ENCODE measurements at regions not wholly inside any gene's neighbourhood (a gene's known extent, or its start where the extent isn't known, plus 50 kb on each side); places are given as distances from the start of the nearest gene placed in this dataset.

DNA sequence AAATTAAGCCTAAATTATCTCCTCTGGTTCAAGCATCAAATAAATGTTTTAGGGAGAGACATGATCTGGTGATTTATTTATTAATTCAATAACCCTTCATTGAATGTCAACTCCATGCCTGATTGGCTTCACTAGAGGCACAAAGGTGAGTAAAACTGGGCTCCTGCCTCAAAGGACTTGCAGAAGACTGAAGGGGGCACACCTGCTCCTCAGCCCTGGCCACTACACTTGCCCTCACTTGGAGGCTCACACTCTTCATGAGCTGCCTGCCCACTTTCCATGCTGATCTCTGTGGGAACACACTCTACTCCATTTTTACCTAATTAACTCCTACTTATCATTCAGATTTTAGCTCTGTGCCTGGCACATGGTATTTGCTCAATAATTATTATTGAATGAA lies 84.4 kb upstream of the KCNMB2 start:
- DNase-seq (ENCODE audit: low read depth), result no peak
- no peak overlapping the region for H3K4me3 ChIP-seq (ENCODE audit: low read depth, low read length)
- TF ChIP-seq, protein P1, sequence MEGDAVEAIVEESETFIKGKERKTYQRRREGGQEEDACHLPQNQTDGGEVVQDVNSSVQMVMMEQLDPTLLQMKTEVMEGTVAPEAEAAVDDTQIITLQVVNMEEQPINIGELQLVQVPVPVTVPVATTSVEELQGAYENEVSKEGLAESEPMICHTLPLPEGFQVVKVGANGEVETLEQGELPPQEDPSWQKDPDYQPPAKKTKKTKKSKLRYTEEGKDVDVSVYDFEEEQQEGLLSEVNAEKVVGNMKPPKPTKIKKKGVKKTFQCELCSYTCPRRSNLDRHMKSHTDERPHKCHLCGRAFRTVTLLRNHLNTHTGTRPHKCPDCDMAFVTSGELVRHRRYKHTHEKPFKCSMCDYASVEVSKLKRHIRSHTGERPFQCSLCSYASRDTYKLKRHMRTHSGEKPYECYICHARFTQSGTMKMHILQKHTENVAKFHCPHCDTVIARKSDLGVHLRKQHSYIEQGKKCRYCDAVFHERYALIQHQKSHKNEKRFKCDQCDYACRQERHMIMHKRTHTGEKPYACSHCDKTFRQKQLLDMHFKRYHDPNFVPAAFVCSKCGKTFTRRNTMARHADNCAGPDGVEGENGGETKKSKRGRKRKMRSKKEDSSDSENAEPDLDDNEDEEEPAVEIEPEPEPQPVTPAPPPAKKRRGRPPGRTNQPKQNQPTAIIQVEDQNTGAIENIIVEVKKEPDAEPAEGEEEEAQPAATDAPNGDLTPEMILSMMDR (IDR thresholded peaks at IDR 0.05; ENCODE audit: low read depth, low read length, missing control alignments), result peak; percentile 12

DNA sequence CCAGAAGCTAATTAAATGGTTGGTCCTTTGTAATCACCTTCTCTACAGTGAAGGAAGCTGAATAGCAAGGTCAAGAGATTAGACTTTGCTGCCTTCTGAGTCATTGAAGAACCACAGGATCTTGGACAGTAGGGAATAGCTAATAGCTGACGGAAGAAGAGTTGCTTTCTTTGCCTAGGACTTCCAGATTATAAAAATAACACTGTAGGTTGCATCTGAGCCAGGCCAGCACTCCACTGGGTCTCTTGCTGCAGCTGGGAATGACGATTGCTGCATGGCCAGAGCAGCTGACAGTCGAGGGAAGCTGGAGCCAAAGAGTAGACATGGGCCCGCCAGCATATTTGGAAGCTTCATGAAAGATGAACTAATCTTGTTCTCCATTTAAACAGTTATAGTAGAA lies 81.5 kb upstream of the KCNMB2 start:
- TF ChIP-seq, protein P1 (IDR thresholded peaks at IDR 0.05; ENCODE audit: low read depth, low read length, missing control alignments), result no peak
- no peak overlapping the region for H3K4me3 ChIP-seq (ENCODE audit: low read depth, low read length)
- DNase-seq (ENCODE audit: low read depth), result no peak

DNA sequence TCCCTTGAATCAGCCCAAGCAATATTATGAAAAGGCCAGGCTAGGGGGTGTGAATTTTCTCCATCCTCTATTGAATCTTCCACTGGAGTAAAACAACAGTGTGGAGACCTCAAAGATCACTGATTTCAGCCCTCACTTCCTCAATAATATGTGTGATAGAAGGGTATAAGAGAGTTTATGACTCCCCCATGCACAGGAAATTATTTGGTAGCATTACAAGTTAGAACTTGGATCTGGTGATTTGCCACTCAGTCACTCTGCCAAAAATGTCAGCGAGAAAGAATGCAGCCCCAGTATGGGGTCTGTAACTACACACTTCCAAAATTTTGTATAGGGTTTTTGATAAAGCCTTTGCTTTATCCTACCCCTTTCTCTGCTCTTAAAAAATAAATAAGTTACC lies 81.0 kb upstream of the KCNMB2 start:
- H3K4me3 ChIP-seq (ENCODE audit: low read depth, low read length), result no peak overlapping the region
- DNase-seq (ENCODE audit: low read depth), result no peak
- TF ChIP-seq, protein P1 (IDR thresholded peaks at IDR 0.05; ENCODE audit: low read depth, low read length, missing control alignments), result no peak

DNA sequence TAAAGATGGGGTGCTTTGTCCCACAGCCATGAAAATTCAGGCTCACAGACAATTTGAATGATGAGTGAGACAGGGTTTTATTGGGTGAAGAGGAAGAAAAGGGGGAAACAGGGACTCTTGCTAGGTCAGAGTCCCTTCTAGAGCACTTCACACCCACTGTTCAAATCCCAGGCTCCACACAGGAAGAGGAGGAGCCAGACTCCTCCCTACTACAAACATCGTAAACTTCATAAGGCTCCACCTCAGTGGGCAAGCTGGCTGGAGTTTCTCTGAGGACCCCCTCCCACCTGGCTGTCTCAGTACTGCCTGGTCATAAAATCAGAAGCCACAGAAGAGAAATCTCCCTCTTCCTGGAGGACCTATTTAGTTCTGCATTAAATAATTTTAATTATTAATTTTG lies 80.3 kb upstream of the KCNMB2 start:
- H3K4me3 ChIP-seq (ENCODE audit: low read depth, low read length), result no peak overlapping the region
- no peak for DNase-seq (ENCODE audit: low read depth)
- TF ChIP-seq, protein P1 (IDR thresholded peaks at IDR 0.05; ENCODE audit: low read depth, low read length, missing control alignments), result no peak

DNA sequence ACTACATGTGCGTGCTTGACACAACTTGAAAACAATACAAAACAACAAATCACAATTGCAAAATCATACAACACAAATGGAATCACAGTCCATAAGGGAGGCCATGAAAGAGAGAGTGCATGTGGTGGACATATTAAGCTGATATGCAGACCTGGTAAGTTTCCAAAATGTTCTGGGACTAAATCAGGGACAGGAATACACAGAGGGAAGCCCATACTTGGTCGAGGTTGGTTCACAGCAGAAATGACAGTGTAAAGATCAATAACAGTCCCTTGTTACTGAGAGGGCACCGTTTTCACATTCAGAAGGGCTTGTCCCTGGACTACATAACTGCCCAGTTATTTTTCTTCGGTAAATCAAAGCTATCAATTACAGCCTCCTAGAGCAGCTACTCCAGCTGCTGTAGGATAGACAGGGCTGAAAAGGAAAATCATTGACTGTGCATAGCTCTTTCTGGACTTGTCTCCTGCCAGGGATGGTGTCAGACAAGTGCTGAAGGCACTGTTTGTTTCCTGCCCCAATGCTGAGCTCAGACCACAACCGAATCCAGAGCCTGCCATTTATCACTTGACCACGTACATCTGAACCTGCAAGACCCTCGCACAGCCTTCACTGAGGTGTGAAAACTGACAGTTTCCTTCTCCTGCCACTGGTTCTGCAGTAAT lies 79.5 kb upstream of the KCNMB2 start:
- no peak for DNase-seq (ENCODE audit: low read depth)
- no peak overlapping the region for H3K4me3 ChIP-seq (ENCODE audit: low read depth, low read length)
- TF ChIP-seq, protein P1 (IDR thresholded peaks at IDR 0.05; ENCODE audit: low read depth, low read length, missing control alignments), result no peak

DNA sequence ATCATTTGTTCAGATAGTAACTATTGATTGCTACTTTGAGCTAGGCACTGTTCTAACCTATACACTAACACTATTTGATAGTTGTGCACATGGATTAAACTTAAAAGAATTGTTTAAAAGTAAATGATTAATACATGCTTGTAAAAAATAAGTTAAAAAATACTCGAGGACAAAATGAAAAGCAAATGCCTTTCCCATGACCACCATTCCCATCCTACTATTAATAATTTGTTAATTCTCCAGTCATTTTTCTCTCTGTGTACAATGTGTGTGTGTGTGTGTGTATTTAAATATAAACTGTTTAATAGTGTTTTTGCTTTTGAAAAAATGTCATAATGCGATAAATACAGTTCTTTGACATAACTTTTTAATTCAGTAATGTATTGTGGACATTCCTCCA lies 78.7 kb upstream of the KCNMB2 start:
- H3K4me3 ChIP-seq (ENCODE audit: low read depth, low read length), result no peak overlapping the region
- DNase-seq (ENCODE audit: low read depth), result no peak
- TF ChIP-seq, protein P1 (IDR thresholded peaks at IDR 0.05; ENCODE audit: low read depth, low read length, missing control alignments), result no peak

Measured in GM12864 (cell line).